CD4-positive, alpha-beta memory T cell (primary cell): ENCODE measurements at regions not wholly inside any gene's neighbourhood (a gene's known extent, or its start where the extent isn't known, plus 50 kb on each side); places are given as distances from the start of the nearest gene placed in this dataset.
A peak's percentile ranks its signal among the peaks of the same experiment; 100 is the strongest.

ENCODE experiments used
- CTCF ChIA-PET: fragments of 350-600 bp; sonication (Branson Sonifier 250); formaldehyde crosslinking; loops from one replicate; lab custom pipeline; 2021; ENCODE audit warnings: inconsistent platforms; ENCODE audit not compliant: partially characterized antibody; lab: Charles Lee
- POLR2A ChIA-PET: fragments of 350-600 bp; sonication (Branson Sonifier 250); formaldehyde crosslinking; loops from one replicate; lab custom pipeline; 2021; ENCODE audit not compliant: partially characterized antibody; lab: Charles Lee
- DNase-seq, 5 donors: peaks; one replicate each; pipeline versions ENCODE4 v3.0.0 to v3.0.0-alpha.2; 2020 to 2022; ENCODE audit warnings: mixed read lengths in 1 of 5
- H3K27ac ChIP-seq: one replicate; pipeline ENCODE4 v1.7.0; 2013; ENCODE audit warnings: low read depth, low read length
- H3K27me3 ChIP-seq: 2 replicates; pipeline ENCODE4 v1.7.0; 2013; ENCODE audit warnings: mild to moderate bottlenecking, low read length, moderate library complexity; ENCODE audit not compliant: insufficient read depth
- H3K36me3 ChIP-seq: 2 replicates; pipeline ENCODE4 v1.7.0; 2013; ENCODE audit warnings: mild to moderate bottlenecking, low read length, moderate library complexity; ENCODE audit not compliant: insufficient read depth
- H3K4me1 ChIP-seq: 2 replicates; pipeline ENCODE4 v1.7.0; 2013; ENCODE audit warnings: mild to moderate bottlenecking, low read length, moderate library complexity; ENCODE audit not compliant: insufficient read depth
- H3K4me3 ChIP-seq, 2 donors: one replicate each; pipeline ENCODE4 v1.7.0; 2013; ENCODE audit warnings: low read length in 2 of 2, mild to moderate bottlenecking in 1 of 2
- H3K9me3 ChIP-seq, 2 donors: one replicate each; pipeline ENCODE4 v1.7.0; 2013; ENCODE audit warnings: low read length in 2 of 2, control low read depth in 1 of 2; ENCODE audit not compliant: control insufficient read depth in 1 of 2
- H3K27ac Mint-ChIP-seq, 7 donors: one replicate each; pipeline ENCODE4 v1.8.0; 2020 to 2021; ENCODE audit warnings: mixed read lengths in 7 of 7, mild to moderate bottlenecking in 6 of 7, inconsistent platforms in 3 of 7, moderate library complexity in 3 of 7
- H3K27me3 Mint-ChIP-seq, 2 donors: one replicate each; pipeline ENCODE4 v1.8.0; 2020 to 2021; ENCODE audit warnings: mixed read lengths in 2 of 2
- H3K36me3 Mint-ChIP-seq, 2 donors: one replicate each; pipeline ENCODE4 v1.8.0; 2020 to 2021; ENCODE audit warnings: mixed read lengths in 2 of 2, inconsistent platforms in 1 of 2, mild to moderate bottlenecking in 1 of 2
- H3K4me1 Mint-ChIP-seq, 4 donors: one replicate each; pipeline ENCODE4 v1.8.0; 2020 to 2021; ENCODE audit warnings: mixed read lengths in 4 of 4, mild to moderate bottlenecking in 1 of 4
- H3K4me3 Mint-ChIP-seq, 8 donors: one replicate each; pipeline ENCODE4 v1.8.0; 2020 to 2021; ENCODE audit warnings: mixed read lengths in 8 of 8, mild to moderate bottlenecking in 7 of 8, moderate library complexity in 6 of 8, inconsistent platforms in 3 of 8
- H3K9me3 Mint-ChIP-seq, 8 donors: one replicate each; pipeline ENCODE4 v1.8.0; 2020 to 2021; ENCODE audit warnings: mixed read lengths in 8 of 8, mild to moderate bottlenecking in 5 of 8, inconsistent platforms in 3 of 8, moderate library complexity in 1 of 8
- intact Hi-C: fragments of 100-400 bp; cut with micrococcal nuclease; formaldehyde crosslinking; loops from one replicate; pipeline ENCODE4 v1.15.1; 2023

DNA sequence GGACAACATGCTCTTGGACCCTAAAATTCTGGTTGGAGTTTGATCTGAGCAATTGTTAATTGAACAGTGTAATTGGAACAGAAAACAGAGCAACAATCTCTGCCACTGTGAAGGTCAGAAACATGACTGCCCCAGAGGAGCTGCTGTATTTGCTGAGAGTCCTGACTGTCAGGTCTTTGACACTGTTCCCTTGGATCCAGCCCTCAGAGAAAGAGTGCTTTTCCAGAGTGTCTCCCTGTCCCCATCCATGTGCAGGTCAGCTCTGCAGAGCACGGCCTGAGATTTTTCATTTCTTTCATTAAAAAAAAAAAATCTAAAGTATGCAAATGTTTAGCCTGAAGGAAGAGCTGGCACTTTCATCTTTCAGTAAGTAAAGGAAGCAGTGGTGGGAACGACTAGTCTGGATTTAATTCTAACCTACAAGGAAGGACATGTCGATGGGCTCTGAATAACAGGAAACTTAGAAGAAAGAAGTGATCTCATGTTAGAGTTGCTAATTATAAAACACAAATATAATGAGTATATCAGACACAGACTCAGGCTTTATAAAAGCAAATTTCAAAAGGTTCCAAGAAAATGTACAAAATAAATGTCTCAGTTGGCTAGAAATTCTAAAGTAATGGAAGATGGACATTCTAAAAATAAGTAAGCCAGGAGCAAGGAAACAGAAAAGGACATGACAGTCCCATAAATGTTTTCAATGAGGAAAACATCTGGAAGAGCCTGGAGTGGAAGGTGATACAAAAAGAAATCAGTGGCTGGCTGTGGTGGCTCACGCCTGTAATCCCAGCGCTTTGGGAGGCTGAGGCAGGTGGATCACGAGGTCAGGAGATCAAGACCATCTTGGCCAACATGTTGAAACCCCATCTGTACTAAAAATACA lies 876.5 kb downstream of the EPHA4 start:
- peaks cover 0 to 2% (median 0%) of the 10 kb centered on the region in 8 donors for H3K9me3 Mint-ChIP-seq
- intact Hi-C loops, result no loop called here
- Histone ChIP-seq H3K9me3 (no peaks in the 10 kb centered on the region), H3K36me3 (no peaks in the 10 kb centered on the region), H3K27ac (no peak overlapping the region), H3K4me3 (no peak overlapping the region), H3K27me3 (peaks cover 3% of the 10 kb centered on the region), H3K4me1 (no peaks in the 10 kb centered on the region)
- no peak overlapping the region for H3K4me3 Mint-ChIP-seq
- no peak for DNase-seq
- ChIA-PET CTCF (no interaction called here), POLR2A (no interaction called here)
- H3K4me1 Mint-ChIP-seq, result no peaks in the 10 kb centered on the region
- H3K27ac Mint-ChIP-seq, result no peak overlapping the region
- no peaks in the 10 kb centered on the region for H3K36me3 Mint-ChIP-seq
- peaks cover 4% of the 10 kb centered on the region in 2 donors for H3K27me3 Mint-ChIP-seq

DNA sequence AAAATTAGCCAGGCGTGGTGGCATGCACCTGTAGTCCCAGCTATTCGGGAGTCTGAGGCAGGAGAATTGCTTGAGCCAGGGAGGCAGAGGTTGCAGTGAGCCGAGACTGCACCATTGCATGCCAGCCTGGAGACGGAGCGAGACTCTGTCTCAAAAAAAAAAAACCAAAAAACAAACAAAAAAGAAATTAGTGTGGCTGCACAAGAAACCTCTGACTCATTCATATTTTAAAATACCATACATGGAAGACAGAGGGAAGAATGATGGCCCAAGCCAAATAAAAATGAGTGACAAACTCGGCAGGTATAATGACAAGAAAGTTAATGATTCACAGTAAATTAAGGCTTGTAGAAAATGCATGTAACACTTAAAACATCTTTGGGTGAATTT lies 875.8 kb downstream of the EPHA4 start:
- no peak for DNase-seq
- POLR2A ChIA-PET, result no interaction called here
- CTCF ChIA-PET, result interaction anchor here (0.6 kb wide), 1 partner anchor 230 kb away, joined by 3 read pairs; no protein-coding TSS in a partner anchor
- H3K27ac ChIP-seq, result no peak overlapping the region
- H3K27me3 ChIP-seq, result peaks cover 3% of the 10 kb centered on the region
- intact Hi-C loops, result no loop called here
- no peaks in the 10 kb centered on the region for H3K36me3 ChIP-seq
- no peaks in the 10 kb centered on the region for H3K9me3 ChIP-seq
- Mint-ChIP-seq H3K27me3 (peaks cover 4% of the 10 kb centered on the region in 2 donors), H3K27ac (no peak overlapping the region), H3K4me1 (no peaks in the 10 kb centered on the region), H3K36me3 (no peaks in the 10 kb centered on the region), H3K4me3 (no peak overlapping the region), H3K9me3 (peaks cover 0 to 7% (median 2%) of the 10 kb centered on the region in 8 donors)
- H3K4me1 ChIP-seq, result no peaks in the 10 kb centered on the region
- H3K4me3 ChIP-seq, result no peak overlapping the region

DNA sequence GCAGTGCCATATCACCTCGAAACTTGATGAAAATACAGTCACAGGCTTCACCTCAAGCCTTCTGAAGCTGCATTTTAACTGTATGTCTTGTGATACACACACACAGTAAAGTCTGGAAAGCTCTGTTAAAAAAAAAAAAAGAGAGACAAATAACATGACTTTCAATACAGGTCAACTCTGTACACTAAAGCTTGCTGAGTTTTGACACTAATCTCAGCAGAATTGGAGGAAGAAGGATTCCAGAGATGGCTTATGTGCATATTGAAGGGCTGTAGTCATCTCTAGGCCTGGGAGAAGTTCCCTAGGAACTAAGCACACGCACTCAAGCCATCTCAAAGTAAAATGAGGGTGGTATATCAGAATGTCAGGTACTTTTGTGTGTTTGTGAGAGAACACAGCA lies 875.1 kb downstream of the EPHA4 start:
- POLR2A ChIA-PET, result no interaction called here
- peaks cover 4% of the 10 kb centered on the region in 2 donors for H3K27me3 Mint-ChIP-seq

DNA sequence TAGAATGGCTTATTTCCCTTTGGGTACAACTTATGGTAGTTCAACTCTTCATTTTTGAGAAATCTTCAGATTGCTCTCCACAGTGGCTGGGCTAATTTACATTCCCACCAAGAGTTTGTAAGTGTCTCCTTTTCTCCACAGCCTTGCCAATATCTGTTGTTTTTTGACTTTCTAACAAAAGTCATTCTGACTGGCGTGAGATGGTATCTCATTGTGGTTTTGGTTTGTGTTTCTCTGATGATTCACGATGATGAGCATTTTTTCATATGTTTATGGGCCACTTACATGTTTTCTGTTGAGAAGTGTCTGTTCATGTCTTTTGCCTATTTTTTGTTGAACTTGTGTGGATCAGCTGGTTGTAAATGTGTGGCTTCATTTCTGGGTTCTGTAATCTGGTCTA lies 871.0 kb downstream of the EPHA4 start:
- Histone ChIP-seq H3K9me3 (no peaks in the 10 kb centered on the region), H3K27ac (no peak overlapping the region), H3K4me1 (no peaks in the 10 kb centered on the region), H3K36me3 (no peaks in the 10 kb centered on the region), H3K27me3 (no peaks in the 10 kb centered on the region), H3K4me3 (no peak overlapping the region)
- DNase-seq, result no peak
- Mint-ChIP-seq H3K9me3 (peaks cover 0 to 12% (median 3%) of the 10 kb centered on the region in 8 donors), H3K36me3 (no peaks in the 10 kb centered on the region), H3K4me3 (peak overlapping the region in 1 of 8 donors; percentile 25), H3K4me1 (no peaks in the 10 kb centered on the region), H3K27me3 (peaks cover 1 to 5% of the 10 kb centered on the region in 2 donors), H3K27ac (no peak overlapping the region)
- POLR2A ChIA-PET, result no interaction called here
- CTCF ChIA-PET, result interaction anchor here (1.1 kb wide), 1 partner anchor 13 kb away, joined by 3 read pairs; no protein-coding TSS in a partner anchor
- intact Hi-C loops, result no loop called here

More for the DNA sequence above, 875.1 kb downstream of the EPHA4 start:
- H3K4me1 ChIP-seq, result no peaks in the 10 kb centered on the region
- no peaks in the 10 kb centered on the region for H3K9me3 ChIP-seq
- intact Hi-C loops, result no loop called here
- no peak overlapping the region for H3K4me3 ChIP-seq
- no peak overlapping the region for H3K27ac ChIP-seq
- H3K27ac Mint-ChIP-seq, result no peak overlapping the region
- no peak overlapping the region for H3K4me3 Mint-ChIP-seq
- H3K36me3 Mint-ChIP-seq, result no peaks in the 10 kb centered on the region
- no peaks in the 10 kb centered on the region for H3K36me3 ChIP-seq
- no peaks in the 10 kb centered on the region for H3K4me1 Mint-ChIP-seq
- no peak for DNase-seq
- CTCF ChIA-PET, result interaction anchor here (0.6 to 0.7 kb wide), 2 partner anchors 231 to 823 kb away, joined by 3 read pairs; no protein-coding TSS in a partner anchor
- peaks cover 3% of the 10 kb centered on the region for H3K27me3 ChIP-seq
- H3K9me3 Mint-ChIP-seq, result peaks cover 0 to 11% (median 3%) of the 10 kb centered on the region in 8 donors

DNA sequence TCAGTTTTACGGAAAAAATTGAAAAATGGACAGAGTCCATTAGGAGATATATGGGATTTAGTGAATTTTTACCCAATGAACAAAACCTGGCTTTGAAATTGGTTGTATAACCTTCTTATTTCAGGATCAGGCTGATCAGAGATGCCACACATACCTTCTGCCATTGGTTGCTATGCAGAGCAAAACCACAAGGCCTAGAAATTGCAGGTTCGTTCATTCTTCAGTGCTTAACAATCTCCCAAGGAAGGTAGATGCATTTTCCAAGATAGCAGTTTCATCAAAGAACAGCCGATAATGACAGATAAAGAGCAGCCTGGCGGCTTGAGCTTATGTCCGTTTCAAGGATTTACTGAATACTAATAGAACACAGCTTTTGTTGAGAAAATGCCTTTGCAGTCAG lies 868.8 kb downstream of the EPHA4 start:
- Mint-ChIP-seq H3K4me1 (no peaks in the 10 kb centered on the region), H3K27me3 (peaks cover 1 to 5% of the 10 kb centered on the region in 2 donors), H3K9me3 (peaks cover 0 to 12% (median 3%) of the 10 kb centered on the region in 8 donors), H3K4me3 (no peak overlapping the region), H3K36me3 (no peaks in the 10 kb centered on the region), H3K27ac (no peak overlapping the region)
- Histone ChIP-seq H3K36me3 (no peaks in the 10 kb centered on the region), H3K27ac (no peak overlapping the region), H3K27me3 (no peaks in the 10 kb centered on the region), H3K4me3 (no peak overlapping the region), H3K9me3 (no peaks in the 10 kb centered on the region), H3K4me1 (no peaks in the 10 kb centered on the region)
- ChIA-PET CTCF (no interaction called here), POLR2A (no interaction called here)
- intact Hi-C loops, result no loop called here
- DNase-seq, result no peak

DNA sequence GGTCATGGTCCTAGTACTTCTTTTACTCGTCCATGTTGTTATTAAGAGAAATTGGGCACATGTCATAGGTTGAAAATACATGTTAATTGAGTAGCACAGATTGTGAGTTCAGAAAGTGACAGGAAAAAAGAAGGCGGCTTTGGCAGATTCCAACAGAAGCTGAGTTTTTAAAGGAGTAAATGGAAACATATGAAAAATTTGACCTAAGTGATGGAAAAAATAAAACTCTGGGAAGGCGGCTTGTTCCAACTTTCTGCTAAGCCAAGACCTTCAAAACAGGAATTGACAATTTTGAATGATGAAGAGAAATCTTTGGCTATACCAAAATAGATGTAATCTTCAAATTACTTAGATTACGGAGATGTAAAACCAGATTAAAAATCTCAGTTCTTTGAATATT lies 868.0 kb downstream of the EPHA4 start:
- Histone ChIP-seq H3K27ac (no peak overlapping the region), H3K9me3 (no peaks in the 10 kb centered on the region), H3K27me3 (no peaks in the 10 kb centered on the region), H3K36me3 (no peaks in the 10 kb centered on the region), H3K4me3 (no peak overlapping the region), H3K4me1 (no peaks in the 10 kb centered on the region)
- no peak for DNase-seq
- Mint-ChIP-seq H3K27ac (no peak overlapping the region), H3K4me1 (no peaks in the 10 kb centered on the region), H3K27me3 (peaks cover 1 to 2% of the 10 kb centered on the region in 2 donors), H3K9me3 (peaks cover 0 to 12% (median 3%) of the 10 kb centered on the region in 8 donors), H3K36me3 (no peaks in the 10 kb centered on the region), H3K4me3 (no peak overlapping the region)
- intact Hi-C loops, result no loop called here
- POLR2A ChIA-PET, result no interaction called here
- CTCF ChIA-PET, result no interaction called here

DNA sequence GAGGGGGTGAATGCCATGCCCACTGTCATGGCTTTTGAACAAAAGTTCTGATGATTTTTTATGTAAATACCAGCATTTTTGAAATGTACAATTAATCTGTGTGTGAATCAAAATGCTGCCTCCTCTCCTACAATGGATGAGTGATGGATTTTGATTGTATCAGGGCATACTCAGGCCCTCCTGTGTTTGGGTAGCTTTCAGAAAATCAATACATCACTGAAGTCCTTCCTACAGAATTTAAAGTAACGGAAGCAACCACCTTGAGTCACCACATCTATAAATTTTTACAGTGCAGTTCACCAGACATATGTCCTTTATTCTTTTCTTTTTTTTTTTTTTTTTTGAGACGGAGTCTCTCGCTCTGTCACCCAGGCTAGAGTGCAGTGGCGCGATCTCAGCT lies 867.3 kb downstream of the EPHA4 start:
- Histone ChIP-seq H3K9me3 (no peaks in the 10 kb centered on the region), H3K27me3 (no peaks in the 10 kb centered on the region), H3K27ac (no peak overlapping the region), H3K4me1 (no peaks in the 10 kb centered on the region), H3K4me3 (no peak overlapping the region), H3K36me3 (no peaks in the 10 kb centered on the region)
- H3K9me3 Mint-ChIP-seq, result peaks cover 0 to 12% (median 3%) of the 10 kb centered on the region in 8 donors
- H3K36me3 Mint-ChIP-seq, result no peaks in the 10 kb centered on the region
- H3K4me3 Mint-ChIP-seq, result no peak overlapping the region
- CTCF ChIA-PET, result interaction anchor here (0.5 kb wide), 1 partner anchor 417 kb away, joined by 3 read pairs; no protein-coding TSS in a partner anchor
- intact Hi-C loops, result no loop called here
- peaks cover 1 to 2% of the 10 kb centered on the region in 2 donors for H3K27me3 Mint-ChIP-seq
- POLR2A ChIA-PET, result no interaction called here
- DNase-seq, result no peak
- H3K4me1 Mint-ChIP-seq, result no peaks in the 10 kb centered on the region
- H3K27ac Mint-ChIP-seq, result no peak overlapping the region
